Neural progenitor cell (in vitro differentiated cells): ENCODE measurements at regions not wholly inside any gene's neighbourhood (a gene's known extent, or its start where the extent isn't known, plus 50 kb on each side); places are given as distances from the start of the nearest gene placed in this dataset.

ENCODE experiments used
- DNase-seq: peaks from one replicate; pipeline ENCODE4 v3.0.0-alpha.2; 2016; ENCODE audit warnings: low spot score
- H2AFZ ChIP-seq: fragments of 200-600 bp; sonication (generic); replicated peaks from 2 replicates; pipeline ENCODE4 v1.6.1; 2016; ENCODE audit warnings: antibody characterized with exemption
- H3F3A ChIP-seq: fragments of 200-600 bp; sonication (generic); 2 replicates; pipeline ENCODE4 v1.6.1; 2016; ENCODE audit warnings: antibody characterized with exemption, low read depth
- H3K27ac ChIP-seq: fragments of 200-600 bp; sonication (generic); 2 replicates; pipeline ENCODE4 v1.5.1; 2016; ENCODE audit warnings: mild to moderate bottlenecking
- H3K27me3 ChIP-seq: fragments of 200-600 bp; sonication (generic); 2 replicates; pipeline ENCODE4 v1.6.1; 2016; ENCODE audit warnings: mild to moderate bottlenecking, moderate library complexity
- H3K36me3 ChIP-seq: fragments of 200-600 bp; sonication (generic); 2 replicates; pipeline ENCODE4 v1.5.1; 2016
- H3K4me1 ChIP-seq: fragments of 200-600 bp; sonication (generic); 2 replicates; pipeline ENCODE4 v1.6.1; 2016; ENCODE audit warnings: mixed run types
- H3K4me2 ChIP-seq: fragments of 200-600 bp; sonication (generic); 2 replicates; pipeline ENCODE4 v1.6.1; 2016
- H3K4me3 ChIP-seq: fragments of 200-600 bp; sonication (generic); 2 replicates; pipeline ENCODE4 v1.5.1; 2016
- H3K79me2 ChIP-seq: fragments of 200-600 bp; sonication (generic); 2 replicates; pipeline ENCODE4 v1.6.1; 2016; ENCODE audit warnings: low read depth
- H3K9ac ChIP-seq: fragments of 200-600 bp; sonication (generic); 2 replicates; pipeline ENCODE4 v1.6.1; 2016
- H3K9me3 ChIP-seq: fragments of 200-600 bp; sonication (generic); 2 replicates; pipeline ENCODE4 v1.5.1; 2016; ENCODE audit warnings: low read depth
- H4K20me1 ChIP-seq: fragments of 200-600 bp; sonication (generic); 2 replicates; pipeline ENCODE4 v1.6.1; 2016; ENCODE audit warnings: low read depth
- H3K27ac Mint-ChIP-seq: 3 replicates; pipeline ENCODE4 v1.8.0; 2021; ENCODE audit warnings: mixed read lengths
- H3K27me3 Mint-ChIP-seq: 2 replicates; pipeline ENCODE4 v1.8.0; 2022; ENCODE audit warnings: low read depth, mild to moderate bottlenecking, inconsistent platforms, moderate library complexity, mixed read lengths; ENCODE audit not compliant: insufficient read depth
- H3K36me3 Mint-ChIP-seq: 3 replicates; pipeline ENCODE4 v1.8.0; 2021; ENCODE audit warnings: mixed read lengths
- H3K4me1 Mint-ChIP-seq: 3 replicates; pipeline ENCODE4 v1.8.0; 2021; ENCODE audit warnings: mixed read lengths
- H3K4me3 Mint-ChIP-seq: 3 replicates; pipeline ENCODE4 v1.8.0; 2021; ENCODE audit warnings: mild to moderate bottlenecking, moderate library complexity, mixed read lengths
- H3K9me3 Mint-ChIP-seq: 3 replicates; pipeline ENCODE4 v1.8.0; 2020; ENCODE audit warnings: mixed read lengths
- CTCF ChIP-seq: fragments of 200-600 bp; sonication (generic); IDR thresholded peaks from 2 replicates; pipeline ENCODE4 v1.5.1; 2017; ENCODE audit warnings: antibody characterized with exemption, mild to moderate bottlenecking
- EZH2 ChIP-seq: fragments of 200-600 bp; sonication (generic); IDR thresholded peaks from 2 replicates; pipeline ENCODE4 v1.6.1; 2017; ENCODE audit warnings: antibody characterized with exemption, mild to moderate bottlenecking, moderate library complexity
- EZH2phosphoT487 ChIP-seq: fragments of 200-600 bp; sonication (generic); IDR thresholded peaks from 2 replicates; pipeline ENCODE4 v1.6.1; 2017; ENCODE audit warnings: antibody characterized with exemption

DNA sequence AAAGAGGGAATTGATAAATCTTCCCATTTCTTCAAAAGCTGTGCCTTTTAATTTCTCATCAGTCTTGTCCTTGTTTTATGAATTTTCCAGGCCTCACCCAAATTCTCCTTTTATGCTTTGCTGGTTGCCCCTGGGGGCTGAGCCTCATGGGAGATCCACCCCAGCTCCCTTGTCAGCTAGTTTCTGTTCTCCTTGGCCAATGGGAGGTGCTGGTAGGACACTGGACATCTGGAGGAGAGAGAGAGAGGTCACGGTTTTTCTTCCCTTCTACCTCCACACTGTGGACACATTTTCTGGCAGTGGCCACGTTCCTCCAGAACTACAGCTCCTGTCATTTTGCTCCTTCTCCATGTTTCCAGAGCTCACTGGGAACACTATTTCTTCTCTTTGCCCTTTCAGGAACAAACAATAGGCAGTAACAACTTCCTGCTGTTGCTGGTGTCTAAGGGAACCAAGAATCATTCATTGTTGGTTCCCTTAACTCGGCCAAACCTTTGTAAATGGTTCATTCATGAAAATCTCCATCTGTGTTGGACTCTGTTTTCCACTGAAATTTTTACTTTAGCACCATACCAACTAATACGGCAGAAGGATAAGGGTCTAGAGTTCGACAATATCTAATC lies 334.5 kb downstream of the GPAT3 start:
- DNase-seq, result no peak

GRCh38 chr4:83866834-83867621 lies 331.1 kb downstream of the GPAT3 start:
- TF ChIP-seq CTCF (no peak), EZH2 (no peak), EZH2phosphoT487 (no peak)
- no peak for DNase-seq
- Mint-ChIP-seq H3K4me1 (peaks cover 12% of the 10 kb centered on the region), H3K27me3 (peaks cover 24% of the 10 kb centered on the region), H3K27ac (no peak overlapping the region), H3K36me3 (no peaks in the 10 kb centered on the region), H3K9me3 (no peaks in the 10 kb centered on the region), H3K4me3 (no peak overlapping the region)
- Histone ChIP-seq H3K79me2 (no peaks in the 10 kb centered on the region), H3K27me3 (peaks cover 58% of the 10 kb centered on the region), H3F3A (peaks cover 16% of the 10 kb centered on the region), H3K4me2 (no peak overlapping the region), H3K4me1 (peaks cover 29% of the 10 kb centered on the region), H3K4me3 (no peak overlapping the region), H3K9ac (no peak overlapping the region), H3K36me3 (no peaks in the 10 kb centered on the region), H4K20me1 (peaks cover 16% of the 10 kb centered on the region), H3K27ac (no peak overlapping the region), H3K9me3 (no peaks in the 10 kb centered on the region), H2AFZ (no peak overlapping the region)

More for the DNA sequence above, 334.5 kb downstream of the GPAT3 start:
- Mint-ChIP-seq H3K36me3 (no peaks in the 10 kb centered on the region), H3K9me3 (no peaks in the 10 kb centered on the region), H3K27ac (no peak overlapping the region), H3K27me3 (peaks cover 13% of the 10 kb centered on the region), H3K4me3 (no peak overlapping the region), H3K4me1 (peaks cover 10% of the 10 kb centered on the region)
- H3K9ac ChIP-seq, result no peak overlapping the region
- H3K27me3 ChIP-seq, result peaks cover 33% of the 10 kb centered on the region
- H3K36me3 ChIP-seq, result no peaks in the 10 kb centered on the region
- H3F3A ChIP-seq, result peaks cover 7% of the 10 kb centered on the region
- peaks cover 8% of the 10 kb centered on the region for H4K20me1 ChIP-seq
- H3K4me1 ChIP-seq, result peaks cover 20% of the 10 kb centered on the region
- H3K4me2 ChIP-seq, result no peak overlapping the region
- no peak for TF ChIP-seq EZH2
- TF ChIP-seq EZH2phosphoT487, result no peak
- no peak for TF ChIP-seq CTCF
- no peak overlapping the region for H3K27ac ChIP-seq
- no peak overlapping the region for H3K4me3 ChIP-seq
- no peak overlapping the region for H2AFZ ChIP-seq
- no peaks in the 10 kb centered on the region for H3K9me3 ChIP-seq
- no peaks in the 10 kb centered on the region for H3K79me2 ChIP-seq

DNA sequence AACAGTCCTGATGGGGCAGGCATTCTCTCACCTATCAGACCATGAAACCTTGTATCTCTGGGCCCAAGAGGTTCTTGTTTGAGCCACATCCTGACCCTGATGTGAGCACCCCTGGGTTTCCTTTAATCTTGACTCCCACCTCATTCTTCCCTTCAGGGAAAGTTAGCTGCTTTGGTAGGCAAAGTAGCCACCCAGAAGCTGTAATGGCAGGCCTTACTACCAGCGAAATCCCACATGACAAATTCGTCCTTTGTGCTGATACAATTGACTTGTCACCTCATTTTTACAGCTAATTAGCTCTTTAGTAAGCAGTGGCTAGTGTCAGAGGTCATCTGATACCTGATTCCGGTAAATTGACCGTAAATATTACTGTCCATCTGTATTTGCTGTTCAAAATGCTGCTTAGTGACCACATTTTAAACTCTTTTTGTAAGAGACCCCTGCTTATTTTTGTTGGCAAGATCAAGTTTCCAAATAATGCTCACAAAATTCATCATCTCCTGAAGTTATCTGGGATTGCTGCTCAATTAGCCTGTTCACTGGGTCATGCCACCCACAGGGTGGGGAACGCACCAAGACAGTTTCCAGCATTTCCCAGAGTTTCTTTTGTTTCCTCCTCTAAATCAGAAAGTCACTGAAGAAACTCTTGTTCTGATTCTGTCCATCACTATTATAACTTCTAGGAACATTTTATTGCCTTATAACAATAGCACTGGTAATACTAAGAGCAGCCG lies 329.7 kb downstream of the GPAT3 start:
- Mint-ChIP-seq H3K4me1 (peaks cover 12% of the 10 kb centered on the region), H3K27ac (no peak overlapping the region), H3K36me3 (no peaks in the 10 kb centered on the region), H3K9me3 (no peaks in the 10 kb centered on the region), H3K27me3 (peaks cover 30% of the 10 kb centered on the region), H3K4me3 (no peak overlapping the region)
- Histone ChIP-seq H3K9me3 (no peaks in the 10 kb centered on the region), H3K9ac (no peak overlapping the region), H2AFZ (no peak overlapping the region), H3F3A (peaks cover 16% of the 10 kb centered on the region), H3K27ac (no peak overlapping the region), H3K27me3 (peaks cover 58% of the 10 kb centered on the region), H3K4me1 (peaks cover 25% of the 10 kb centered on the region), H3K4me3 (peak overlapping the region; percentile 1), H3K4me2 (peak overlapping the region; percentile 50), H3K79me2 (no peaks in the 10 kb centered on the region), H3K36me3 (no peaks in the 10 kb centered on the region), H4K20me1 (peaks cover 16% of the 10 kb centered on the region)
- TF ChIP-seq CTCF (peak; percentile 9), EZH2 (no peak), EZH2phosphoT487 (peak; percentile 84)
- DNase-seq, result peak; percentile 88
